Psoas muscle (tissue), 7 donors: ENCODE measurements at regions not wholly inside any gene's neighbourhood (a gene's known extent, or its start where the extent isn't known, plus 50 kb on each side); places are given as distances from the start of the nearest gene placed in this dataset.

Experiments used
- ATAC-seq, 4 donors: fragments of 200-7000 bp; cut with Tn5 transposase; one replicate each; pipeline ENCODE4 v1.9.1; 2020; ENCODE audit warnings: moderate library complexity in 3 of 4, mild to moderate bottlenecking in 2 of 4
- DNase-seq, 2 donors: peaks; one replicate each; pipeline ENCODE4 v3.0.0-alpha.2; 2020
- H3K27ac ChIP-seq: fragments of 200-600 bp; one replicate; pipeline ENCODE4 v1.8.0; 2022
- H3K27me3 ChIP-seq, 3 donors: fragments of 200-600 bp in 1 of 3; one replicate each; pipeline versions ENCODE4 v1.6.1 to v1.8.0; 2013 to 2022; ENCODE audit warnings: low read length in 2 of 3, mild to moderate bottlenecking in 2 of 3, moderate library complexity in 1 of 3; ENCODE audit not compliant: insufficient read depth in 3 of 3
- H3K36me3 ChIP-seq, 2 donors: fragments of 200-600 bp in 1 of 2; one replicate each; pipeline versions ENCODE4 v1.6.1 to v1.8.0; 2013 to 2022; ENCODE audit warnings: low read depth in 1 of 2, mild to moderate bottlenecking in 1 of 2, moderate library complexity in 1 of 2; ENCODE audit not compliant: insufficient read depth in 1 of 2
- H3K4me1 ChIP-seq: fragments of 200-600 bp; one replicate; pipeline ENCODE4 v1.8.0; 2022
- H3K4me3 ChIP-seq: fragments of 200-600 bp; one replicate; pipeline ENCODE4 v1.8.0; 2022; ENCODE audit warnings: mild to moderate bottlenecking
- H3K9me3 ChIP-seq: fragments of 200-600 bp; one replicate; pipeline ENCODE4 v1.8.0; 2022
- CTCF ChIP-seq: fragments of 200-600 bp; IDR thresholded peaks from one replicate; pipeline ENCODE4 v1.8.0; 2022; ENCODE audit warnings: antibody characterized with exemption
- WGBS, 3 donors: extraction: QIAGEN DNeasy Blood & Tissue Kit; methylation state at CpG; one replicate each; pipeline versions ENCODE4 v1.1.6 to v1.1.7; 2013; 5-methylcytosine and 5-hydroxymethylcytosine counted together
- intact Hi-C, 2 donors: fragments of 100-400 bp; cut with DNase I; formaldehyde crosslinking; loops; one replicate each; pipeline versions ENCODE4 v1.11.0 to v1.14.2; 2022
- donor health status: healthy with polysubstance abuse.
- donor health status: DM: no; HTN: no; CAD: no; lungs with moderate emphysema.
- donor health status: Bipolar disorder and iron deficiency.
- donor health status: healthy.
- donor health status: DM: yes; HTN: yes; CAD: no.
- donor health status: DM: no; HTN: no; CAD: no.
- donor health status: DM: yes; HTN: yes; CAD: no.

GRCh38 chr2:161104054-161104553 lies 56.1 kb upstream of the TANK start:
- intact Hi-C loops: no loop called here
- ATAC-seq (no peak), DNase-seq (no peak)
- Histone ChIP-seq H3K4me3 (no peak overlapping the region), H3K9me3 (no peaks in the 10 kb centered on the region), H3K27ac (no peak overlapping the region), H3K27me3 (no peaks in the 10 kb centered on the region), H3K4me1 (no peaks in the 10 kb centered on the region), H3K36me3 (no peaks in the 10 kb centered on the region)
- 20 to 34% (median 31%) methylated on average over 5 of the region's 5 CpGs for WGBS, 3 donors
- no peak for TF ChIP-seq CTCF

GRCh38 chr2:161107265-161107664 lies 53.0 kb upstream of the TANK start:
- H3K27me3 ChIP-seq: peaks cover 0 to 3% (median 0%) of the 10 kb centered on the region in 3 donors
- intact Hi-C loops: no loop called here
- no peak for TF ChIP-seq CTCF
- no peaks in the 10 kb centered on the region for H3K36me3 ChIP-seq
- H3K4me3 ChIP-seq: no peak overlapping the region
- ATAC-seq: no peak
- 80 to 96% (median 95%) methylated on average over 1 of the region's 1 CpG for WGBS, 3 donors
- H3K4me1 ChIP-seq: no peaks in the 10 kb centered on the region
- H3K27ac ChIP-seq: no peak overlapping the region
- H3K9me3 ChIP-seq: no peaks in the 10 kb centered on the region
- DNase-seq: no peak
